Esophagus muscularis mucosa (tissue), 3 donors: ENCODE measurements at regions not wholly inside any gene's neighbourhood (a gene's known extent, or its start where the extent isn't known, plus 50 kb on each side); places are given as distances from the start of the nearest gene placed in this dataset.

Source experiments
- CTCF ChIP-seq, 3 experiments: fragments of 200-600 bp in 2 of 3; fragments of 450-650 bp in 1 of 3; sonication (generic) in 2 of 3; IDR thresholded peaks; one replicate each; pipeline ENCODE4 v1.5.1; 2017 to 2019; ENCODE audit warnings: antibody characterized with exemption in 3 of 3, mild to moderate bottlenecking in 2 of 3, moderate library complexity in 1 of 3
- POLR2A ChIP-seq: fragments of 450-650 bp; IDR thresholded peaks from one replicate; pipeline ENCODE4 v1.6.1; 2017; ENCODE audit warnings: antibody characterized with exemption, moderate library complexity, mild to moderate bottlenecking, low read depth
- POLR2AphosphoS5 ChIP-seq, 2 donors: sonication (generic); formaldehyde crosslinking; IDR thresholded peaks; one replicate each; pipeline ENCODE4 v1.6.1; 2017; ENCODE audit warnings: antibody characterized with exemption in 2 of 2

DNA sequence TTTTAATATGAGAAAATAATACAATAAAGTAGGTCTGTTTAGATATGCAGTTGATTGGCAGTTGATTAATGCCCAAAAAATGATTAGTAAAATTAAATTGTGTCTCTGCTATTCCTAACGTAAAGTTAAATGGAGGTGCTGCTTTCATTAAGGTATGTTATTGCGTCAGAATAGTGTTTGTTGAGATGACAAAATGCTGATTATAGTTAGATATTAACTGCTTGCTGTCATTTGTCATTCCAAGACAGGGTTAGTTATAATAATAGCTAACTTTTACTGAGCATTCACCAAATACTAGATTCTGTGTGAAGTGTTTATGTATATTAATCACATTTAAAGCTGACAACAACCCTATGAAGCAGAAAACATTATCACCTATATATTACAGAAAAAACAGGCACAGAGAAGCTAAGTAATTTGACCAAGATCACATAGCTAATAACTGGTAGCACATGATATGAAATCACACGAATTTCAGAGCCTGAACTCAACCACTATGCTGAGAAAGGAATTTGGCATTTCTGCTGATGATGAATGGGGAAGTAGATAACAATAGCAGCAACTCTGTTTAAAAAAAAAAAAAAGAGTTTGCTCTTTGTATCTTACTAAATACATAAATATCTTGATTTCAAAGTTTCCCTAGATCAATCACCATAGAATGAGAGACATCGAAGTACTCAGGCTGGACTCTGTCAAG lies 59.7 kb upstream of the WDR44 start:
- TF ChIP-seq CTCF (IDR thresholded peaks at IDR 0.05): no peak
- no peak for TF ChIP-seq POLR2A
- TF ChIP-seq POLR2AphosphoS5 (IDR thresholded peaks at IDR 0.05): no peak
